ENCODE measurements at regions not wholly inside any gene's neighbourhood (a gene's known extent, or its start where the extent isn't known, plus 50 kb on each side); places are given as distances from the start of the nearest gene placed in this dataset.

DNA sequence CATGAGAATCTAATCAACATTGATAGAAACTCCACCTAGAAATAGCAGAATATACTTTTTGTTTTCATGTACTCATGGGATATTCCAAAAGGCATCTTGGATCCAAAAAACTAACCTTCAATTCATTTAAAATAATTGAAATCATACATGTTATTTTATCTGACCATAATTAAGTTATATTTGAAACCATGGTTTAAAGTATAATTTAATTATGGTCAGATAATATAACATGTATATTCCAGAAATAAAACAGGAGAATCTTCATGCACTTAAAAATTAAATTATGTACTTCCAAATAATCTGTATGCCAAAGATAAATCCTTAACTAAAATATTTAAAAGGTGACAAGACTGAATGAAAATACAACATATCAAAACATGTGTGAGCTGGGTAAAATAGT, 651.3 kb upstream of the LINC00305 start:
- Mint-ChIP-seq H3K4me1 (no peaks in the 10 kb centered on the region), H3K36me3 (no peaks in the 10 kb centered on the region), H3K27ac (no peak overlapping the region), H3K9me3 (peaks cover 0 to 24% (median 5%) of the 10 kb centered on the region in 7 donors), H3K4me3 (no peak overlapping the region), H3K27me3 (no peaks in the 10 kb centered on the region)
- ATAC-seq (ENCODE audit: low read depth in 2 of 2) (no peak), DNase-seq (no peak)
- Histone ChIP-seq H3K4me1 (ENCODE audit: control insufficient read depth, insufficient read depth, low read length, poor library complexity, severe bottlenecking) (no peaks in the 10 kb centered on the region), H3K9me3 (ENCODE audit: control insufficient read depth in 2 of 2, low read length in 2 of 2) (peaks cover 3 to 9% of the 10 kb centered on the region in 2 experiments), H3K4me3 (ENCODE audit: low read depth, low read length) (no peak overlapping the region), H3K36me3 (ENCODE audit: control insufficient read depth, insufficient read depth, low read length) (no peaks in the 10 kb centered on the region), H3K27ac (ENCODE audit: insufficient read depth, low read length, poor library complexity, severe bottlenecking) (no peak overlapping the region), H3K27me3 (ENCODE audit: control insufficient read depth, insufficient read depth, low read length) (no peaks in the 10 kb centered on the region)

DNA sequence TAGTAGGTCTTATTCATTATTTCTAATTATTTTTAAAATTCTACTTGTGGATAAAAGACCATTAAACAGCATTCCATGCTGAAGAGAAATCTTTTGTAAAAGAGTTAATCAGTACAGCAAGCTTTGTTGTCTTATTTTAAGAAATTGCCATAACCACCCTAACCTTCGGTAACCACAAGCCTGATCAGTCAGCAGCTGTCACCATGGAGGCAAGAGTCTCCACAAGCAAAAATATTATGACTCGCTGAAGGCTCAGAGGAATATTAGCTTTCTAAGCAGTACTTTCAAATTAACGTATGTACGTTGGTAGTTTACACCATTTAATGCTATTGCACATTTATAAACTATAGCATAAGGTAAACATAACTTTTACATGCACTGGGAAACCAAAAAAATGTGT, 650.5 kb upstream of the LINC00305 start:
- H3K36me3 Mint-ChIP-seq: no peaks in the 10 kb centered on the region
- ATAC-seq (ENCODE audit: low read depth in 2 of 2) (no peak), DNase-seq (no peak)
- no peaks in the 10 kb centered on the region for H3K27me3 ChIP-seq (ENCODE audit: control insufficient read depth, insufficient read depth, low read length)
- no peaks in the 10 kb centered on the region for H3K4me1 Mint-ChIP-seq
- no peak overlapping the region for H3K4me3 ChIP-seq (ENCODE audit: low read depth, low read length)
- no peaks in the 10 kb centered on the region for H3K36me3 ChIP-seq (ENCODE audit: control insufficient read depth, insufficient read depth, low read length)
- H3K27me3 Mint-ChIP-seq: no peaks in the 10 kb centered on the region
- H3K9me3 ChIP-seq (ENCODE audit: control insufficient read depth in 2 of 2, low read length in 2 of 2): peaks cover 3 to 9% of the 10 kb centered on the region in 2 experiments
- no peak overlapping the region for H3K4me3 Mint-ChIP-seq
- no peak overlapping the region for H3K27ac Mint-ChIP-seq
- no peaks in the 10 kb centered on the region for H3K4me1 ChIP-seq (ENCODE audit: control insufficient read depth, insufficient read depth, low read length, poor library complexity, severe bottlenecking)
- H3K9me3 Mint-ChIP-seq: peaks cover 0 to 22% (median 5%) of the 10 kb centered on the region in 7 donors
- H3K27ac ChIP-seq (ENCODE audit: insufficient read depth, low read length, poor library complexity, severe bottlenecking): no peak overlapping the region

DNA sequence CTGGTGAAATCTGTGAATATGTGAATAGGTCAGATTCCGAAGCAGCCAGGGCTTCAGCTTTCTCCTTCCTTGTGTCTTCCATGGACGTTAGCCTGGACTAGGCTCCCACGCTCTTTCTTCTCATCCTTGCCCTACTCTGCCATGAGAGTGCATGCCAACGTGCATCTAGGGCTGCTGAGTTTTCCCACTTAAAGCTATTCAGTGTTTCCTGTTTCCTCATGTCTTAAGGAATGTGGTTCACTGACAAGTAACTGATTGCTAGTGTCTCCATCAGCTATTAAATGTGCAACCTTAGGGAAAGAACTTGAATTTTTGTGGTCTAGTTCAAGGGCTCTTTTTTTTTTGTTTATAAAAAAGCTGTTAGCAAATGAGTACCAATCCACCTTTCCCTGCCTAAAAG, 642.3 kb upstream of the LINC00305 start:
- Mint-ChIP-seq H3K4me1 (no peaks in the 10 kb centered on the region), H3K9me3 (peaks cover 0 to 16% (median 8%) of the 10 kb centered on the region in 7 donors), H3K27ac (no peak overlapping the region), H3K27me3 (no peaks in the 10 kb centered on the region), H3K4me3 (no peak overlapping the region), H3K36me3 (no peaks in the 10 kb centered on the region)
- Histone ChIP-seq H3K9me3 (ENCODE audit: control insufficient read depth in 2 of 2, low read length in 2 of 2) (no peaks in the 10 kb centered on the region), H3K4me3 (ENCODE audit: low read depth, low read length) (no peak overlapping the region), H3K4me1 (ENCODE audit: control insufficient read depth, insufficient read depth, low read length, poor library complexity, severe bottlenecking) (no peaks in the 10 kb centered on the region), H3K36me3 (ENCODE audit: control insufficient read depth, insufficient read depth, low read length) (no peaks in the 10 kb centered on the region), H3K27ac (ENCODE audit: insufficient read depth, low read length, poor library complexity, severe bottlenecking) (no peak overlapping the region), H3K27me3 (ENCODE audit: control insufficient read depth, insufficient read depth, low read length) (no peaks in the 10 kb centered on the region)
- ATAC-seq (ENCODE audit: low read depth in 2 of 2) (no peak), DNase-seq (no peak)

DNA sequence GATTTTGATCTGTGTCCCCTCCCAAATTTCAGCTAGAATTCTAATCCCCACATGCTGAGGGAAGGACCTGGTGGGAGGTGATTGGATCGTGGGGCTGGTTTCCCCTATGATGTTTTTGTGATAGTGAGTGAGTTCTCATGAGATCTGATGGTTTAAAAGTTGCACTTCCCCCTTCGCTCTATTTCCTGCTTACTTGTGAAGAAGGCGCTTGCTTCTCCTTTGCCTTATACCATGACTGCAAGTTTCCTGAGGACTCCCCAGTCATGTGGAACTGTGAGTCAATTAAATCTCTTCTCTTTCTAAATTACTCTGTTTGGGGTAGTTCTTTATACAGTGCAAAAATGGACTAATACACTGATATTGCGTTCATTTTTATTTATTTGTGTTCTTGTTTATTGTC, 636.8 kb upstream of the LINC00305 start:
- Mint-ChIP-seq H3K4me1 (no peaks in the 10 kb centered on the region), H3K27me3 (no peaks in the 10 kb centered on the region), H3K36me3 (no peaks in the 10 kb centered on the region), H3K4me3 (no peak overlapping the region), H3K9me3 (peaks cover 0 to 21% (median 7%) of the 10 kb centered on the region in 7 donors), H3K27ac (no peak overlapping the region)
- DNase-seq (no peak), ATAC-seq (ENCODE audit: low read depth in 2 of 2) (no peak)
- Histone ChIP-seq H3K4me3 (ENCODE audit: low read depth, low read length) (no peak overlapping the region), H3K36me3 (ENCODE audit: control insufficient read depth, insufficient read depth, low read length) (no peaks in the 10 kb centered on the region), H3K27ac (ENCODE audit: insufficient read depth, low read length, poor library complexity, severe bottlenecking) (no peak overlapping the region), H3K9me3 (ENCODE audit: control insufficient read depth in 2 of 2, low read length in 2 of 2) (peaks cover 0 to 3% of the 10 kb centered on the region in 2 experiments), H3K27me3 (ENCODE audit: control insufficient read depth, insufficient read depth, low read length) (no peaks in the 10 kb centered on the region), H3K4me1 (ENCODE audit: control insufficient read depth, insufficient read depth, low read length, poor library complexity, severe bottlenecking) (no peaks in the 10 kb centered on the region)

GRCh38 chr18:64777556-64777955, 628.7 kb upstream of the LINC00305 start:
- Mint-ChIP-seq H3K27ac (no peak overlapping the region), H3K36me3 (no peaks in the 10 kb centered on the region), H3K4me1 (peaks cover 0 to 4% (median 0%) of the 10 kb centered on the region in 4 donors), H3K4me3 (no peak overlapping the region), H3K9me3 (peaks cover 0 to 17% (median 3%) of the 10 kb centered on the region in 7 donors), H3K27me3 (no peaks in the 10 kb centered on the region)
- no peaks in the 10 kb centered on the region for H3K27me3 ChIP-seq (ENCODE audit: control insufficient read depth, insufficient read depth, low read length)
- H3K4me3 ChIP-seq (ENCODE audit: low read depth, low read length): no peak overlapping the region
- no peaks in the 10 kb centered on the region for H3K4me1 ChIP-seq (ENCODE audit: control insufficient read depth, insufficient read depth, low read length, poor library complexity, severe bottlenecking)
- no peaks in the 10 kb centered on the region for H3K9me3 ChIP-seq (ENCODE audit: control insufficient read depth in 2 of 2, low read length in 2 of 2)
- no peaks in the 10 kb centered on the region for H3K36me3 ChIP-seq (ENCODE audit: control insufficient read depth, insufficient read depth, low read length)
- ATAC-seq (ENCODE audit: low read depth in 2 of 2) (no peak), DNase-seq (no peak)
- H3K27ac ChIP-seq (ENCODE audit: insufficient read depth, low read length, poor library complexity, severe bottlenecking): no peak overlapping the region

DNA sequence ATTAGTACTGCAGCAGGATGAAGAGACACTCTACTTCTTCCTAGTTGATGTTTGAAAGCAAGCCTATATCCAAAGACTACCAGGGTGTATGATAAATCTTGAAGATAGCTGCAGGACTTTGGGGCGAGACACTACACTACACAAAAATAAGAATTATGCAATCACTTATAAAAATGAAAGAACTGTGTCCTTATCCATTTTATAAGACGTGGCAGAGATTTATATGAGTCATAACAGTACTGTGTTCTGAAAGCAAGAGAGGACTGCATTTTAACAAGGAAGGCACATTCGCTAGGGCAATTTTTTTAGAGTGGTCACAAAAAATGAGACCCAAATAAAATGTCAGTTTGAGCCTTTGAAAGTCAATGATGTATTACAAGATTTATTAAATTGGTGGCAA, 617.0 kb upstream of the LINC00305 start:
- H3K36me3 Mint-ChIP-seq: no peaks in the 10 kb centered on the region
- H3K4me3 Mint-ChIP-seq: no peak overlapping the region
- Histone ChIP-seq H3K4me3 (ENCODE audit: low read depth, low read length) (no peak overlapping the region), H3K27ac (ENCODE audit: insufficient read depth, low read length, poor library complexity, severe bottlenecking) (no peak overlapping the region), H3K36me3 (ENCODE audit: control insufficient read depth, insufficient read depth, low read length) (no peaks in the 10 kb centered on the region), H3K27me3 (ENCODE audit: control insufficient read depth, insufficient read depth, low read length) (no peaks in the 10 kb centered on the region), H3K9me3 (ENCODE audit: control insufficient read depth in 2 of 2, low read length in 2 of 2) (no peaks in the 10 kb centered on the region), H3K4me1 (ENCODE audit: control insufficient read depth, insufficient read depth, low read length, poor library complexity, severe bottlenecking) (no peaks in the 10 kb centered on the region)
- H3K9me3 Mint-ChIP-seq: peaks cover 0 to 22% (median 8%) of the 10 kb centered on the region in 7 donors
- no peaks in the 10 kb centered on the region for H3K27me3 Mint-ChIP-seq
- H3K4me1 Mint-ChIP-seq: no peaks in the 10 kb centered on the region
- DNase-seq: no peak
- no peak for ATAC-seq (ENCODE audit: low read depth in 2 of 2)
- no peak overlapping the region for H3K27ac Mint-ChIP-seq

- no peak overlapping the region for H3K4me3 ChIP-seq (ENCODE audit: low read depth, low read length)
- H3K36me3 ChIP-seq (ENCODE audit: control insufficient read depth, insufficient read depth, low read length): no peaks in the 10 kb centered on the region
- Mint-ChIP-seq H3K4me3 (no peak overlapping the region), H3K4me1 (no peaks in the 10 kb centered on the region), H3K36me3 (no peaks in the 10 kb centered on the region), H3K27ac (no peak overlapping the region), H3K9me3 (peaks cover 3 to 32% (median 7%) of the 10 kb centered on the region in 7 donors), H3K27me3 (no peaks in the 10 kb centered on the region)
- no peaks in the 10 kb centered on the region for H3K4me1 ChIP-seq (ENCODE audit: control insufficient read depth, insufficient read depth, low read length, poor library complexity, severe bottlenecking)
- DNase-seq (no peak), ATAC-seq (ENCODE audit: low read depth in 2 of 2) (no peak)
- peaks cover 1 to 8% of the 10 kb centered on the region in 2 experiments for H3K9me3 ChIP-seq (ENCODE audit: control insufficient read depth in 2 of 2, low read length in 2 of 2)
- no peak overlapping the region for H3K27ac ChIP-seq (ENCODE audit: insufficient read depth, low read length, poor library complexity, severe bottlenecking)
- no peaks in the 10 kb centered on the region for H3K27me3 ChIP-seq (ENCODE audit: control insufficient read depth, insufficient read depth, low read length)
Measured at GRCh38 chr18:64752707-64753106, 603.8 kb upstream of the LINC00305 start.

GRCh38 chr18:64749884-64750283, 601.0 kb upstream of the LINC00305 start:
- no peaks in the 10 kb centered on the region for H3K4me1 Mint-ChIP-seq
- no peak for DNase-seq
- no peak for ATAC-seq (ENCODE audit: low read depth in 2 of 2)
- Histone ChIP-seq H3K9me3 (ENCODE audit: control insufficient read depth in 2 of 2, low read length in 2 of 2) (peaks cover 0 to 3% of the 10 kb centered on the region in 2 experiments), H3K27ac (ENCODE audit: insufficient read depth, low read length, poor library complexity, severe bottlenecking) (no peak overlapping the region), H3K4me1 (ENCODE audit: control insufficient read depth, insufficient read depth, low read length, poor library complexity, severe bottlenecking) (no peaks in the 10 kb centered on the region), H3K36me3 (ENCODE audit: control insufficient read depth, insufficient read depth, low read length) (no peaks in the 10 kb centered on the region), H3K4me3 (ENCODE audit: low read depth, low read length) (no peak overlapping the region), H3K27me3 (ENCODE audit: control insufficient read depth, insufficient read depth, low read length) (no peaks in the 10 kb centered on the region)
- H3K36me3 Mint-ChIP-seq: no peaks in the 10 kb centered on the region
- H3K4me3 Mint-ChIP-seq: no peak overlapping the region
- H3K27me3 Mint-ChIP-seq: no peaks in the 10 kb centered on the region
- H3K9me3 Mint-ChIP-seq: peaks cover 4 to 22% (median 7%) of the 10 kb centered on the region in 7 donors
- H3K27ac Mint-ChIP-seq: peak overlapping the region in 1 of 3 donors; percentile 78

Data from CD4-positive, CD25-positive, alpha-beta regulatory T cell (primary cell).